ACHN (cell line): ENCODE measurements at regions not wholly inside any gene's neighbourhood (a gene's known extent, or its start where the extent isn't known, plus 50 kb on each side); places are given as distances from the start of the nearest gene placed in this dataset.

ENCODE experiments used
- DNase-seq: peaks from one replicate; pipeline ENCODE4 v3.0.0-alpha.2; 2015
- in situ Hi-C: cut with HindIII; loops from 2 replicates; pipeline ENCODE4 v1.10.0; 2017; ENCODE audit warnings: low sequenced_read_pairs, low pct_ligation_motif_present, low pct_unique_long_range_greater_than_20kb

- in situ Hi-C loops, result no loop called here
- DNase-seq, result no peak
Measured at GRCh38 chr19:5222821-5223321, 117.7 kb downstream of the PTPRS start.

GRCh38 chr19:5222178-5222577, 118.4 kb downstream of the PTPRS start:
- DNase-seq, result no peak
- in situ Hi-C loops, result no loop called here

- in situ Hi-C loops, result no loop called here
- DNase-seq, result no peak
Measured at GRCh38 chr19:5220866-5221265, 119.7 kb downstream of the PTPRS start.

- in situ Hi-C loops, result no loop called here
Measured at GRCh38 chr19:5220361-5220760, 120.3 kb downstream of the PTPRS start.

GRCh38 chr19:5219551-5220304, 120.9 kb downstream of the PTPRS start:
- in situ Hi-C loops, result no loop called here
- DNase-seq, result no peak

More at GRCh38 chr19:5220361-5220760, 120.3 kb downstream of the PTPRS start:
- DNase-seq, result no peak

GRCh38 chr19:5218963-5219530, 121.6 kb downstream of the PTPRS start:
- in situ Hi-C loops, result no loop called here
- no peak for DNase-seq

GRCh38 chr19:5218255-5218855, 122.3 kb downstream of the PTPRS start:
- in situ Hi-C loops, result no loop called here
- DNase-seq, result no peak

- in situ Hi-C loops, result no loop called here
Measured at GRCh38 chr19:5217171-5217570, 123.4 kb downstream of the PTPRS start.

GRCh38 chr19:5216141-5216847, 124.3 kb downstream of the PTPRS start:
- in situ Hi-C loops, result no loop called here
- no peak for DNase-seq

More at GRCh38 chr19:5217171-5217570, 123.4 kb downstream of the PTPRS start:
- no peak for DNase-seq

GRCh38 chr19:5215431-5215830, 125.2 kb downstream of the PTPRS start:
- DNase-seq, result no peak
- in situ Hi-C loops, result no loop called here

GRCh38 chr19:5214902-5215301, 125.7 kb downstream of the PTPRS start:
- DNase-seq, result no peak
- in situ Hi-C loops, result no loop called here

GRCh38 chr19:5214371-5214770, 126.2 kb downstream of the PTPRS start:
- in situ Hi-C loops, result no loop called here
- no peak for DNase-seq

GRCh38 chr19:5213667-5214066, 126.9 kb downstream of the PTPRS start:
- DNase-seq, result no peak
- in situ Hi-C loops, result no loop called here

- no peak for DNase-seq
- in situ Hi-C loops, result no loop called here
Measured at GRCh38 chr19:5212101-5212500, 128.5 kb downstream of the PTPRS start.

GRCh38 chr19:5211217-5211822, 129.3 kb downstream of the PTPRS start:
- in situ Hi-C loops, result no loop called here
- DNase-seq, result no peak

- in situ Hi-C loops, result no loop called here
Measured at GRCh38 chr19:5210556-5210955, 130.1 kb downstream of the PTPRS start.

GRCh38 chr19:5207806-5208205, 132.8 kb downstream of the PTPRS start:
- DNase-seq, result no peak
- in situ Hi-C loops, result no loop called here

More at GRCh38 chr19:5210556-5210955, 130.1 kb downstream of the PTPRS start:
- DNase-seq, result no peak

- no peak for DNase-seq
- in situ Hi-C loops, result no loop called here
Measured at GRCh38 chr19:5206751-5207075, 133.9 kb downstream of the PTPRS start.
